ENCODE measurements at regions not wholly inside any gene's neighbourhood (a gene's known extent, or its start where the extent isn't known, plus 50 kb on each side); places are given as distances from the start of the nearest gene placed in this dataset.
A peak's percentile ranks its signal among the peaks of the same experiment; 100 is the strongest.

GRCh38 chr5:167351316-167351715 lies 940.1 kb upstream of the WWC1 start:
- H3K36me3 ChIP-seq (ENCODE audit: control insufficient read depth, insufficient read depth, low read length): no peaks in the 10 kb centered on the region
- no peak overlapping the region for H3K27ac ChIP-seq (ENCODE audit: low read depth, low read length)
- peaks cover 21% of the 10 kb centered on the region for H3K4me1 ChIP-seq (ENCODE audit: control insufficient read depth, insufficient read depth, low read length)
- no peaks in the 10 kb centered on the region for H3K9me3 ChIP-seq (ENCODE audit: control insufficient read depth, insufficient read depth, low read depth, low read length)
- H3K27me3 ChIP-seq (ENCODE audit: control insufficient read depth, insufficient read depth, low read length): no peaks in the 10 kb centered on the region
- H3K4me3 ChIP-seq (ENCODE audit: low read depth, low read length): no peak overlapping the region
- H3K9ac ChIP-seq (ENCODE audit: low read length): no peak overlapping the region

- H3K36me3 ChIP-seq (ENCODE audit: control insufficient read depth, insufficient read depth, low read length): no peaks in the 10 kb centered on the region
- no peak overlapping the region for H3K9ac ChIP-seq (ENCODE audit: low read length)
- peaks cover 25% of the 10 kb centered on the region for H3K4me1 ChIP-seq (ENCODE audit: control insufficient read depth, insufficient read depth, low read length)
- no peak overlapping the region for H3K4me3 ChIP-seq (ENCODE audit: low read depth, low read length)
- H3K27ac ChIP-seq (ENCODE audit: low read depth, low read length): no peak overlapping the region; the same call in 1 of the 2 replicates
- no peaks in the 10 kb centered on the region; the same call in 1 of the 2 replicates for H3K27me3 ChIP-seq (ENCODE audit: control insufficient read depth, insufficient read depth, low read length)
- no peaks in the 10 kb centered on the region for H3K9me3 ChIP-seq (ENCODE audit: control insufficient read depth, insufficient read depth, low read depth, low read length)
Observed at GRCh38 chr5:167352801-167353200, 938.6 kb upstream of the WWC1 start.

GRCh38 chr5:167355346-167355745 lies 936.1 kb upstream of the WWC1 start:
- no peak overlapping the region for H3K9ac ChIP-seq (ENCODE audit: low read length)
- no peak overlapping the region for H3K4me3 ChIP-seq (ENCODE audit: low read depth, low read length)
- no peak overlapping the region; the same call in 1 of the 2 replicates for H3K27ac ChIP-seq (ENCODE audit: low read depth, low read length)
- H3K27me3 ChIP-seq (ENCODE audit: control insufficient read depth, insufficient read depth, low read length): no peaks in the 10 kb centered on the region; the same call in 1 of the 2 replicates
- H3K36me3 ChIP-seq (ENCODE audit: control insufficient read depth, insufficient read depth, low read length): no peaks in the 10 kb centered on the region
- peaks cover 40% of the 10 kb centered on the region for H3K4me1 ChIP-seq (ENCODE audit: control insufficient read depth, insufficient read depth, low read length)
- H3K9me3 ChIP-seq (ENCODE audit: control insufficient read depth, insufficient read depth, low read depth, low read length): no peaks in the 10 kb centered on the region

GRCh38 chr5:167356374-167356773 lies 935.1 kb upstream of the WWC1 start:
- Histone ChIP-seq H3K4me1 (ENCODE audit: control insufficient read depth, insufficient read depth, low read length) (peaks cover 40% of the 10 kb centered on the region), H3K27me3 (ENCODE audit: control insufficient read depth, insufficient read depth, low read length) (no peaks in the 10 kb centered on the region; the same call in 1 of the 2 replicates), H3K27ac (ENCODE audit: low read depth, low read length) (no peak overlapping the region), H3K4me3 (ENCODE audit: low read depth, low read length) (no peak overlapping the region), H3K9me3 (ENCODE audit: control insufficient read depth, insufficient read depth, low read depth, low read length) (no peaks in the 10 kb centered on the region), H3K36me3 (ENCODE audit: control insufficient read depth, insufficient read depth, low read length) (no peaks in the 10 kb centered on the region), H3K9ac (ENCODE audit: low read length) (no peak overlapping the region)

- Histone ChIP-seq H3K36me3 (ENCODE audit: control insufficient read depth, insufficient read depth, low read length) (no peaks in the 10 kb centered on the region), H3K27me3 (ENCODE audit: control insufficient read depth, insufficient read depth, low read length) (no peaks in the 10 kb centered on the region; the same call in 1 of the 2 replicates), H3K27ac (ENCODE audit: low read depth, low read length) (peak overlapping the region; percentile 45), H3K9me3 (ENCODE audit: control insufficient read depth, insufficient read depth, low read depth, low read length) (0 out of 2 replicates have a peak, but pooled peaks cover 2% of the 10 kb centered on the region), H3K4me1 (ENCODE audit: control insufficient read depth, insufficient read depth, low read length) (peaks cover 31% of the 10 kb centered on the region), H3K9ac (ENCODE audit: low read length) (peak overlapping the region; percentile 54), H3K4me3 (ENCODE audit: low read depth, low read length) (peak overlapping the region; percentile 39)
Observed at GRCh38 chr5:167358868-167359492, 932.5 kb upstream of the WWC1 start.

- no peak overlapping the region for H3K9ac ChIP-seq (ENCODE audit: low read length)
- peaks cover 18% of the 10 kb centered on the region for H3K4me1 ChIP-seq (ENCODE audit: control insufficient read depth, insufficient read depth, low read length)
- no peaks in the 10 kb centered on the region for H3K36me3 ChIP-seq (ENCODE audit: control insufficient read depth, insufficient read depth, low read length)
- no peak overlapping the region for H3K4me3 ChIP-seq (ENCODE audit: low read depth, low read length)
- peaks cover 9% of the 10 kb centered on the region; the same call in 1 of the 2 replicates for H3K9me3 ChIP-seq (ENCODE audit: control insufficient read depth, insufficient read depth, low read depth, low read length)
- no peaks in the 10 kb centered on the region; the same call in 1 of the 2 replicates for H3K27me3 ChIP-seq (ENCODE audit: control insufficient read depth, insufficient read depth, low read length)
- H3K27ac ChIP-seq (ENCODE audit: low read depth, low read length): no peak overlapping the region
Observed at GRCh38 chr5:167361795-167362194, 929.6 kb upstream of the WWC1 start.

- H3K4me1 ChIP-seq (ENCODE audit: control insufficient read depth, insufficient read depth, low read length): peaks cover 13% of the 10 kb centered on the region
- H3K27ac ChIP-seq (ENCODE audit: low read depth, low read length): no peak overlapping the region
- H3K9ac ChIP-seq (ENCODE audit: low read length): no peak overlapping the region
- H3K27me3 ChIP-seq (ENCODE audit: control insufficient read depth, insufficient read depth, low read length): no peaks in the 10 kb centered on the region; the same call in 1 of the 2 replicates
- no peak overlapping the region for H3K4me3 ChIP-seq (ENCODE audit: low read depth, low read length)
- no peaks in the 10 kb centered on the region for H3K36me3 ChIP-seq (ENCODE audit: control insufficient read depth, insufficient read depth, low read length)
- peaks cover 9% of the 10 kb centered on the region; the same call in 1 of the 2 replicates for H3K9me3 ChIP-seq (ENCODE audit: control insufficient read depth, insufficient read depth, low read depth, low read length)
Observed at GRCh38 chr5:167363065-167363464, 928.4 kb upstream of the WWC1 start.

GRCh38 chr5:167375125-167375524 lies 916.3 kb upstream of the WWC1 start:
- no peak overlapping the region for H3K4me3 ChIP-seq (ENCODE audit: low read depth, low read length)
- H3K36me3 ChIP-seq (ENCODE audit: control insufficient read depth, insufficient read depth, low read length): no peaks in the 10 kb centered on the region
- no peaks in the 10 kb centered on the region for H3K9me3 ChIP-seq (ENCODE audit: control insufficient read depth, insufficient read depth, low read depth, low read length)
- H3K27me3 ChIP-seq (ENCODE audit: control insufficient read depth, insufficient read depth, low read length): no peaks in the 10 kb centered on the region
- peaks cover 17% of the 10 kb centered on the region for H3K4me1 ChIP-seq (ENCODE audit: control insufficient read depth, insufficient read depth, low read length)
- no peak overlapping the region for H3K9ac ChIP-seq (ENCODE audit: low read length)
- no peak overlapping the region for H3K27ac ChIP-seq (ENCODE audit: low read depth, low read length)

- Histone ChIP-seq H3K27me3 (ENCODE audit: control insufficient read depth, insufficient read depth, low read length) (no peaks in the 10 kb centered on the region), H3K4me1 (ENCODE audit: control insufficient read depth, insufficient read depth, low read length) (peaks cover 17% of the 10 kb centered on the region), H3K9me3 (ENCODE audit: control insufficient read depth, insufficient read depth, low read depth, low read length) (no peaks in the 10 kb centered on the region), H3K4me3 (ENCODE audit: low read depth, low read length) (no peak overlapping the region), H3K36me3 (ENCODE audit: control insufficient read depth, insufficient read depth, low read length) (no peaks in the 10 kb centered on the region), H3K27ac (ENCODE audit: low read depth, low read length) (no peak overlapping the region), H3K9ac (ENCODE audit: low read length) (no peak overlapping the region)
Observed at GRCh38 chr5:167378894-167379723, 912.3 kb upstream of the WWC1 start.

GRCh38 chr5:167381457-167381856 lies 910.0 kb upstream of the WWC1 start:
- Histone ChIP-seq H3K9me3 (ENCODE audit: control insufficient read depth, insufficient read depth, low read depth, low read length) (no peaks in the 10 kb centered on the region), H3K4me1 (ENCODE audit: control insufficient read depth, insufficient read depth, low read length) (peaks cover 7% of the 10 kb centered on the region; the same call in 1 of the 2 replicates), H3K36me3 (ENCODE audit: control insufficient read depth, insufficient read depth, low read length) (no peaks in the 10 kb centered on the region), H3K9ac (ENCODE audit: low read length) (no peak overlapping the region), H3K27ac (ENCODE audit: low read depth, low read length) (no peak overlapping the region), H3K4me3 (ENCODE audit: low read depth, low read length) (no peak overlapping the region), H3K27me3 (ENCODE audit: control insufficient read depth, insufficient read depth, low read length) (no peaks in the 10 kb centered on the region)

GRCh38 chr5:167389537-167389936 lies 901.9 kb upstream of the WWC1 start:
- no peaks in the 10 kb centered on the region for H3K9me3 ChIP-seq (ENCODE audit: control insufficient read depth, insufficient read depth, low read depth, low read length)
- H3K4me3 ChIP-seq (ENCODE audit: low read depth, low read length): no peak overlapping the region
- H3K36me3 ChIP-seq (ENCODE audit: control insufficient read depth, insufficient read depth, low read length): no peaks in the 10 kb centered on the region
- no peaks in the 10 kb centered on the region for H3K27me3 ChIP-seq (ENCODE audit: control insufficient read depth, insufficient read depth, low read length)
- no peak overlapping the region for H3K27ac ChIP-seq (ENCODE audit: low read depth, low read length)
- H3K4me1 ChIP-seq (ENCODE audit: control insufficient read depth, insufficient read depth, low read length): peaks cover 4% of the 10 kb centered on the region
- no peak overlapping the region for H3K9ac ChIP-seq (ENCODE audit: low read length)
